Psoas muscle (tissue), 7 donors: ENCODE measurements at regions not wholly inside any gene's neighbourhood (a gene's known extent, or its start where the extent isn't known, plus 50 kb on each side); places are given as distances from the start of the nearest gene placed in this dataset.
A peak's percentile ranks its signal among the peaks of the same experiment; 100 is the strongest.

Source experiments
- ATAC-seq, 4 donors: fragments of 200-7000 bp; cut with Tn5 transposase; one replicate each; pipeline ENCODE4 v1.9.1; 2020; ENCODE audit warnings: moderate library complexity in 3 of 4, mild to moderate bottlenecking in 2 of 4
- DNase-seq, 2 donors: peaks; one replicate each; pipeline ENCODE4 v3.0.0-alpha.2; 2020
- H3K27ac ChIP-seq: fragments of 200-600 bp; one replicate; pipeline ENCODE4 v1.8.0; 2022
- H3K27me3 ChIP-seq, 3 donors: fragments of 200-600 bp in 1 of 3; one replicate each; pipeline versions ENCODE4 v1.6.1 to v1.8.0; 2013 to 2022; ENCODE audit warnings: low read length in 2 of 3, mild to moderate bottlenecking in 2 of 3, moderate library complexity in 1 of 3; ENCODE audit not compliant: insufficient read depth in 3 of 3
- H3K36me3 ChIP-seq, 2 donors: fragments of 200-600 bp in 1 of 2; one replicate each; pipeline versions ENCODE4 v1.6.1 to v1.8.0; 2013 to 2022; ENCODE audit warnings: low read depth in 1 of 2, mild to moderate bottlenecking in 1 of 2, moderate library complexity in 1 of 2; ENCODE audit not compliant: insufficient read depth in 1 of 2
- H3K4me1 ChIP-seq: fragments of 200-600 bp; one replicate; pipeline ENCODE4 v1.8.0; 2022
- H3K4me3 ChIP-seq: fragments of 200-600 bp; one replicate; pipeline ENCODE4 v1.8.0; 2022; ENCODE audit warnings: mild to moderate bottlenecking
- H3K9me3 ChIP-seq: fragments of 200-600 bp; one replicate; pipeline ENCODE4 v1.8.0; 2022
- WGBS, 3 donors: extraction: QIAGEN DNeasy Blood & Tissue Kit; methylation state at CpG; one replicate each; pipeline versions ENCODE4 v1.1.6 to v1.1.7; 2013; 5-methylcytosine and 5-hydroxymethylcytosine counted together
- intact Hi-C, 2 donors: fragments of 100-400 bp; cut with DNase I; formaldehyde crosslinking; loops; one replicate each; pipeline versions ENCODE4 v1.11.0 to v1.14.2; 2022
- TF ChIP-seq, protein P1 (sequence below): fragments of 200-600 bp; IDR thresholded peaks from one replicate; pipeline ENCODE4 v1.8.0; 2022; ENCODE audit warnings: antibody characterized with exemption
- donor health status: healthy with polysubstance abuse.
- donor health status: DM: no; HTN: no; CAD: no; lungs with moderate emphysema.
- donor health status: Bipolar disorder and iron deficiency.
- donor health status: healthy.
- donor health status: DM: yes; HTN: yes; CAD: no.
- donor health status: DM: no; HTN: no; CAD: no.
- donor health status: DM: yes; HTN: yes; CAD: no.

DNA sequence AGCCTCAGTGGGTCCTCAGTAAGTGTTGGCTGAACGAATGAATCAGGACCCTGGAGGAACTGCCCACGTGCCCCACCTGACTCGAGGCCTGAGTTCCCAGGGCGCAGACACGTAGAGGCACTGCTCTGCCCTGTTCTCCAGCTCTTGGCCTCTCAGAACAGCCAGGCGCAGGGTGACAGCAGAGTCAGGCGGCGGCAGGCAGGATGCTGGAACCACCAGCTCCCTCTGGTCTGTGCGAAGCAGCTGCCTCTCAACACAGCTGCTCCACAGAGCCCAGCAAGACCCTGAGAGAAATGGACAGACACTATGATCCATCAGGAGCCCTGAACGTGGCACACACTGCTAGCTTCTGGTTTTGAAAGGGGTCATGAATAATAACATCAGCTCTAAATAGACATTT lies 53.1 kb upstream of the BCO1 start:
- TF ChIP-seq, protein P1, sequence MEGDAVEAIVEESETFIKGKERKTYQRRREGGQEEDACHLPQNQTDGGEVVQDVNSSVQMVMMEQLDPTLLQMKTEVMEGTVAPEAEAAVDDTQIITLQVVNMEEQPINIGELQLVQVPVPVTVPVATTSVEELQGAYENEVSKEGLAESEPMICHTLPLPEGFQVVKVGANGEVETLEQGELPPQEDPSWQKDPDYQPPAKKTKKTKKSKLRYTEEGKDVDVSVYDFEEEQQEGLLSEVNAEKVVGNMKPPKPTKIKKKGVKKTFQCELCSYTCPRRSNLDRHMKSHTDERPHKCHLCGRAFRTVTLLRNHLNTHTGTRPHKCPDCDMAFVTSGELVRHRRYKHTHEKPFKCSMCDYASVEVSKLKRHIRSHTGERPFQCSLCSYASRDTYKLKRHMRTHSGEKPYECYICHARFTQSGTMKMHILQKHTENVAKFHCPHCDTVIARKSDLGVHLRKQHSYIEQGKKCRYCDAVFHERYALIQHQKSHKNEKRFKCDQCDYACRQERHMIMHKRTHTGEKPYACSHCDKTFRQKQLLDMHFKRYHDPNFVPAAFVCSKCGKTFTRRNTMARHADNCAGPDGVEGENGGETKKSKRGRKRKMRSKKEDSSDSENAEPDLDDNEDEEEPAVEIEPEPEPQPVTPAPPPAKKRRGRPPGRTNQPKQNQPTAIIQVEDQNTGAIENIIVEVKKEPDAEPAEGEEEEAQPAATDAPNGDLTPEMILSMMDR, result no peak
- DNase-seq (no peak), ATAC-seq (no peak)
- Histone ChIP-seq H3K4me1 (peaks cover 6% of the 10 kb centered on the region), H3K36me3 (no peaks in the 10 kb centered on the region), H3K9me3 (no peaks in the 10 kb centered on the region), H3K4me3 (no peak overlapping the region), H3K27ac (no peak overlapping the region), H3K27me3 (no peaks in the 10 kb centered on the region)
- 73 to 91% (median 80%) methylated on average over 10 of the region's 10 CpGs for WGBS, 3 donors
- intact Hi-C loops, result loop anchor here in 1 of 2 donors (10.0 kb wide), 1 partner anchor 151 kb away; the partner anchor contains the start of gene ATMIN

DNA sequence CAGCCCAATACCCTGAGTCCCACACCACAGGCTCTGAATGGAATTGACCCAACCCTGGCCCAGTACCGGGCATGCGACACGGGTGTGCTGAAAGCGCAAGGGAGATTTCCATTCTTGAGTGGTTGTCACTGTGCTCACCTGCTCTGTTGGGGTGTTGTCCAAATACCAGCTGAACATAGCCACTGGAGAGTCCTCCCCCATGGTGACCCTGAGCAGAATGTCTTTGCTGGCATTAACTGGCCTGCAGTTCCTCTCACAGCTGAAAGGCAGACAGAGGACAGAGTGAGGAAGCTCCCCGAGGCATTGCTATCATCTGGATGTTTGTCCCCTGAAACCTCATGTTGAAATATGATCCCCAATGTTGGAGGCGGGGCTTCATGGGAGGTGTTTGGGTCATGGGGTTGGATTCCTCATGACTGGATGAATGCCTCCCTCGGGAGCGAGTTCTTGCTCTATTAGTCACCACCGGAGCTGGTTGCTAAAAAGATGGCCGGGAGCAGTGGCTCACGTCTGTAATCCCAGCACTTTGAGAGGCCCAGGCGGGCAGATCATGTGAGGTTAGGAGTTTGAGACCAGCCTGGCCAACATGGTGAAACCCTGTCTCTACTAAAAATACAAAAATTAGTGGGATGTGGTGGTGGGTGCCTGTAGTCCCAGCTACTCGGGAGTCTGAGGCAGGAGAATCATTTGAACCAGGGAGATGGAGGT lies 57.3 kb upstream of the BCO1 start:
- Histone ChIP-seq H3K27me3 (no peaks in the 10 kb centered on the region), H3K27ac (peak overlapping the region; percentile 80), H3K4me1 (peaks cover 6% of the 10 kb centered on the region), H3K9me3 (no peaks in the 10 kb centered on the region), H3K4me3 (peak overlapping the region; percentile 6), H3K36me3 (no peaks in the 10 kb centered on the region)
- peak; percentile 86 to 91 for DNase-seq
- 10 to 13% (median 11%) methylated on average over 13 of the region's 13 CpGs for WGBS, 3 donors
- TF ChIP-seq, protein P1, result no peak
- intact Hi-C loops, result loop anchor here in 1 of 2 donors (10.0 kb wide), 1 partner anchor 146 kb away; the partner anchor contains the start of gene ATMIN
- ATAC-seq, result peak; percentile 93 to 95 (median 94)

DNA sequence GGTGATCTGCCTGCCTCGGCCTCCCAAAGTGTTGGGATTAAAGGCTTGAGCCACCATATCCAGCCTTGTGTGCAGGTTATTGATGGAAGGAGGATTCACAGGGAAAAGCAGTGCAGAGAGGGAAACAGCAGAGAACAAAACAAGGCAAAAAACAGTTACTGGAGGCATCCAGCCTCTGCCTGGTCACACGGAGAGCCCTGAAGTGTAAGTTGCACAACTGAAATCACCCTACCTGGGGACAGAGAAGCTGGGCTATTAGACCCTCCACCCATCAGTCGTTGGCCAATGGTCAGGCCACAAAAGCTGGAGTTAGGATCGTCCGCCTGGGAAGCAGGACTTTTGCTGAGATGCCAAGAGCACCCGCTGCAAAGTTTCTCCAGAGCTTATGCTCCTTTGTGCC lies 57.9 kb upstream of the BCO1 start:
- Histone ChIP-seq H3K4me1 (peaks cover 6% of the 10 kb centered on the region), H3K36me3 (no peaks in the 10 kb centered on the region), H3K27ac (peak overlapping the region; percentile 80), H3K27me3 (no peaks in the 10 kb centered on the region), H3K4me3 (peak overlapping the region; percentile 6), H3K9me3 (no peaks in the 10 kb centered on the region)
- intact Hi-C loops, result loop anchor here in 1 of 2 donors (10.0 kb wide), 1 partner anchor 146 kb away; the partner anchor contains the start of gene ATMIN
- peak in 2 of 4 donors; percentile 9 to 10 for ATAC-seq
- TF ChIP-seq, protein P1, result no peak
- no peak for DNase-seq
- 17 to 35% (median 28%) methylated on average over 6 of the region's 6 CpGs for WGBS, 3 donors

DNA sequence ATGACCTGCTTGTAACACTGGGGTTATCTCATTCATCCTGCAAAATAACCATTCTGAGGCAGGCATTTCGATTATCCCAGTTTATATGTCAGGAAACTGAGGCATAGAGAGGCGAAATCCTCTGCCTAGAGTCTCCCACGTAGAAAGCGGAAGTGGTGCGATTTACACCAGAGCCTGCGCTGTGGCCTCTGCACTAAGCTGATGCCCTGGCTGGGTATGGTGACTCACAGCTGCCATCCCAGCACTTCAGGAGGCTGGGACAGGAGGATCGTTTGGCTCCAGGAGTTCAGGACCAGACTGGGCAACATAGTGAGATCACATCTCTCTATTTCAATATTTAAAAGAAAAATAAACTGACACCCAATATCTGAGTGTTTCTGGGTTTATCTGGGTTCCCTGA lies 59.3 kb upstream of the BCO1 start:
- H3K4me1 ChIP-seq, result peaks cover 6% of the 10 kb centered on the region
- H3K36me3 ChIP-seq, result no peaks in the 10 kb centered on the region
- H3K27me3 ChIP-seq, result no peaks in the 10 kb centered on the region
- DNase-seq (no peak), ATAC-seq (no peak)
- intact Hi-C loops, result no loop called here
- 88 to 90% (median 90%) methylated on average over 7 of the region's 7 CpGs for WGBS, 3 donors
- H3K27ac ChIP-seq, result no peak overlapping the region
- TF ChIP-seq, protein P1, result no peak
- no peaks in the 10 kb centered on the region for H3K9me3 ChIP-seq
- no peak overlapping the region for H3K4me3 ChIP-seq
